Liver (tissue), 3 donors: ENCODE measurements at regions not wholly inside any gene's neighbourhood (a gene's known extent, or its start where the extent isn't known, plus 50 kb on each side); places are given as distances from the start of the nearest gene placed in this dataset.

ENCODE experiments used
- CTCF ChIP-seq: fragments of 150-350 bp; IDR thresholded peaks from 2 replicates; pipeline ENCODE4 v1.5.1; 2017; ENCODE audit warnings: improper control_type of control experiment, low read depth, low read length; ENCODE audit not compliant: missing input control
- FOXA1 ChIP-seq: IDR thresholded peaks from 2 replicates; pipeline ENCODE4 v1.6.1; 2016; ENCODE audit warnings: antibody characterized with exemption
- GABPA ChIP-seq, 2 donors: IDR thresholded peaks in 1 of 2; conservative IDR thresholded peaks in 1 of 2; 2 replicates each; pipeline ENCODE4 v1.6.1; 2016; ENCODE audit warnings: antibody characterized with exemption in 2 of 2, mild to moderate bottlenecking in 1 of 2, moderate library complexity in 1 of 2
- HNF4G ChIP-seq: IDR thresholded peaks from 2 replicates; pipeline ENCODE4 v1.6.1; 2016; ENCODE audit warnings: antibody characterized with exemption
- MAX ChIP-seq: IDR thresholded peaks from 2 replicates; pipeline ENCODE4 v1.6.1; 2016; ENCODE audit warnings: antibody characterized with exemption
- RAD21 ChIP-seq, 2 donors: IDR thresholded peaks; 2 replicates each; pipeline ENCODE4 v1.6.1; 2016; ENCODE audit warnings: antibody characterized with exemption in 2 of 2, mild to moderate bottlenecking in 2 of 2
- ZBTB33 ChIP-seq: IDR thresholded peaks from 2 replicates; pipeline ENCODE4 v1.6.1; 2016; ENCODE audit warnings: antibody characterized with exemption
- TF ChIP-seq, protein P1 (sequence below): IDR thresholded peaks from 2 replicates; pipeline ENCODE4 v1.6.1; 2016; ENCODE audit warnings: antibody characterized with exemption, mild to moderate bottlenecking
- donor health status: healthy.
- donor health status: healthy.

- no peak for TF ChIP-seq CTCF
- no peak for TF ChIP-seq RAD21 (IDR thresholded peaks at IDR 0.05)
- no peak for TF ChIP-seq GABPA (IDR thresholded peaks at IDR 0.05 in 1 of 2, conservative IDR thresholded peaks at IDR 0.05 in 1 of 2)
- TF ChIP-seq HNF4G: no peak
- TF ChIP-seq, protein P1, sequence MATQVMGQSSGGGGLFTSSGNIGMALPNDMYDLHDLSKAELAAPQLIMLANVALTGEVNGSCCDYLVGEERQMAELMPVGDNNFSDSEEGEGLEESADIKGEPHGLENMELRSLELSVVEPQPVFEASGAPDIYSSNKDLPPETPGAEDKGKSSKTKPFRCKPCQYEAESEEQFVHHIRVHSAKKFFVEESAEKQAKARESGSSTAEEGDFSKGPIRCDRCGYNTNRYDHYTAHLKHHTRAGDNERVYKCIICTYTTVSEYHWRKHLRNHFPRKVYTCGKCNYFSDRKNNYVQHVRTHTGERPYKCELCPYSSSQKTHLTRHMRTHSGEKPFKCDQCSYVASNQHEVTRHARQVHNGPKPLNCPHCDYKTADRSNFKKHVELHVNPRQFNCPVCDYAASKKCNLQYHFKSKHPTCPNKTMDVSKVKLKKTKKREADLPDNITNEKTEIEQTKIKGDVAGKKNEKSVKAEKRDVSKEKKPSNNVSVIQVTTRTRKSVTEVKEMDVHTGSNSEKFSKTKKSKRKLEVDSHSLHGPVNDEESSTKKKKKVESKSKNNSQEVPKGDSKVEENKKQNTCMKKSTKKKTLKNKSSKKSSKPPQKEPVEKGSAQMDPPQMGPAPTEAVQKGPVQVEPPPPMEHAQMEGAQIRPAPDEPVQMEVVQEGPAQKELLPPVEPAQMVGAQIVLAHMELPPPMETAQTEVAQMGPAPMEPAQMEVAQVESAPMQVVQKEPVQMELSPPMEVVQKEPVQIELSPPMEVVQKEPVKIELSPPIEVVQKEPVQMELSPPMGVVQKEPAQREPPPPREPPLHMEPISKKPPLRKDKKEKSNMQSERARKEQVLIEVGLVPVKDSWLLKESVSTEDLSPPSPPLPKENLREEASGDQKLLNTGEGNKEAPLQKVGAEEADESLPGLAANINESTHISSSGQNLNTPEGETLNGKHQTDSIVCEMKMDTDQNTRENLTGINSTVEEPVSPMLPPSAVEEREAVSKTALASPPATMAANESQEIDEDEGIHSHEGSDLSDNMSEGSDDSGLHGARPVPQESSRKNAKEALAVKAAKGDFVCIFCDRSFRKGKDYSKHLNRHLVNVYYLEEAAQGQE: no peak
- no peak for TF ChIP-seq MAX
- TF ChIP-seq FOXA1: no peak
- TF ChIP-seq ZBTB33: no peak
Measured at GRCh38 chr2:56962673-56963072, 778.9 kb downstream of the CCDC85A start.
